ENCODE measurements at regions not wholly inside any gene's neighbourhood (a gene's known extent, or its start where the extent isn't known, plus 50 kb on each side); places are given as distances from the start of the nearest gene placed in this dataset.

GRCh38 chr6:156648616-156649015, 128.6 kb upstream of the ARID1B start:
- DNase-seq (ENCODE audit: low read depth) = no peak

- no peak for DNase-seq (ENCODE audit: low read depth)
These were observed 129.2 kb upstream of the ARID1B start for GRCh38 chr6:156647991-156648390.

- DNase-seq (ENCODE audit: low read depth) = no peak
These were observed 129.9 kb upstream of the ARID1B start for GRCh38 chr6:156647140-156647784.

- no peak for DNase-seq (ENCODE audit: low read depth)
These were observed 130.7 kb upstream of the ARID1B start for GRCh38 chr6:156646496-156646895.

GRCh38 chr6:156645097-156645496, 132.1 kb upstream of the ARID1B start:
- no peak for DNase-seq (ENCODE audit: low read depth)

GRCh38 chr6:156639009-156639721, 138.0 kb upstream of the ARID1B start:
- DNase-seq (ENCODE audit: low read depth) = no peak

GRCh38 chr6:156638581-156638980, 138.6 kb upstream of the ARID1B start:
- DNase-seq (ENCODE audit: low read depth) = no peak

- DNase-seq (ENCODE audit: low read depth) = no peak
These were observed 142.2 kb upstream of the ARID1B start for GRCh38 chr6:156634951-156635371.

GRCh38 chr6:156634048-156634447, 143.1 kb upstream of the ARID1B start:
- DNase-seq (ENCODE audit: low read depth) = no peak

GRCh38 chr6:156633291-156633690, 143.9 kb upstream of the ARID1B start:
- no peak for DNase-seq (ENCODE audit: low read depth)

GRCh38 chr6:156630613-156631302, 146.4 kb upstream of the ARID1B start:
- no peak for DNase-seq (ENCODE audit: low read depth)

GRCh38 chr6:156628805-156629204, 148.4 kb upstream of the ARID1B start:
- DNase-seq (ENCODE audit: low read depth) = no peak

GRCh38 chr6:156627524-156627923, 149.7 kb upstream of the ARID1B start:
- no peak for DNase-seq (ENCODE audit: low read depth)

GRCh38 chr6:156622185-156622584, 155.0 kb upstream of the ARID1B start:
- no peak for DNase-seq (ENCODE audit: low read depth)

- no peak for DNase-seq (ENCODE audit: low read depth)
These were observed 156.8 kb upstream of the ARID1B start for GRCh38 chr6:156620331-156620730.

GRCh38 chr6:156618600-156619205, 158.5 kb upstream of the ARID1B start:
- DNase-seq (ENCODE audit: low read depth) = no peak

- DNase-seq (ENCODE audit: low read depth) = no peak
These were observed 159.2 kb upstream of the ARID1B start for GRCh38 chr6:156617941-156618340.

GRCh38 chr6:156617376-156617775, 159.8 kb upstream of the ARID1B start:
- DNase-seq (ENCODE audit: low read depth) = no peak

- DNase-seq (ENCODE audit: low read depth) = no peak
These were observed 160.7 kb upstream of the ARID1B start for GRCh38 chr6:156616495-156616894.

GRCh38 chr6:156613996-156614395, 163.2 kb upstream of the ARID1B start:
- DNase-seq (ENCODE audit: low read depth) = no peak

GRCh38 chr6:156612361-156612760, 164.8 kb upstream of the ARID1B start:
- DNase-seq (ENCODE audit: low read depth) = no peak

GRCh38 chr6:156602066-156602385, 175.2 kb upstream of the ARID1B start:
- no peak for DNase-seq (ENCODE audit: low read depth)

Data from fibroblast of the conjunctiva (primary cell).